ENCODE measurements at regions not wholly inside any gene's neighbourhood (a gene's known extent, or its start where the extent isn't known, plus 50 kb on each side); places are given as distances from the start of the nearest gene placed in this dataset.
"Not testable (repeated sequence)": the region's sequence is repeated elsewhere in the genome, so short reads cannot be mapped to it uniquely, and the experiment has no call there.

DNA sequence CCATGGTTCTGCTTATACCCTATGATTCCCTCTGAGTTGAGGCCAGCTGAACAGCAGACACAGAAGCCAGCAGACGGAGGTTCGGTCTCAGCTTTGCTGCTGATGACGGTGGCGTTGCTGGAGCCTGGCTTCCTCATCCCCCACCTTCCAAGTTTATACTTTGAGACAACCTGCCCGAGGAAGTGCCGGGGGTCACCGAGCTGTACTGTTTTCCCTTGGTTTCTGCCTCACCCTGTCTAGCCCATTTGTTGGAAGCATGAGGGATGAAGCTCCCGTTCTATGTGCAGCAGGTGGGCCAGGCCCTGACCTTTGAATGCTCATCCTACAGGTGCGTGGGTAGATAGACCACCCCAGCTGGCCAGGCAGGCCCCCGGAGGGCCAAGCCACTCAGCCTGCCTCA is 117.3 kb downstream of the MYCN start:
- no peak overlapping the region for H3K4me3 Mint-ChIP-seq
- TF ChIP-seq, protein P1, sequence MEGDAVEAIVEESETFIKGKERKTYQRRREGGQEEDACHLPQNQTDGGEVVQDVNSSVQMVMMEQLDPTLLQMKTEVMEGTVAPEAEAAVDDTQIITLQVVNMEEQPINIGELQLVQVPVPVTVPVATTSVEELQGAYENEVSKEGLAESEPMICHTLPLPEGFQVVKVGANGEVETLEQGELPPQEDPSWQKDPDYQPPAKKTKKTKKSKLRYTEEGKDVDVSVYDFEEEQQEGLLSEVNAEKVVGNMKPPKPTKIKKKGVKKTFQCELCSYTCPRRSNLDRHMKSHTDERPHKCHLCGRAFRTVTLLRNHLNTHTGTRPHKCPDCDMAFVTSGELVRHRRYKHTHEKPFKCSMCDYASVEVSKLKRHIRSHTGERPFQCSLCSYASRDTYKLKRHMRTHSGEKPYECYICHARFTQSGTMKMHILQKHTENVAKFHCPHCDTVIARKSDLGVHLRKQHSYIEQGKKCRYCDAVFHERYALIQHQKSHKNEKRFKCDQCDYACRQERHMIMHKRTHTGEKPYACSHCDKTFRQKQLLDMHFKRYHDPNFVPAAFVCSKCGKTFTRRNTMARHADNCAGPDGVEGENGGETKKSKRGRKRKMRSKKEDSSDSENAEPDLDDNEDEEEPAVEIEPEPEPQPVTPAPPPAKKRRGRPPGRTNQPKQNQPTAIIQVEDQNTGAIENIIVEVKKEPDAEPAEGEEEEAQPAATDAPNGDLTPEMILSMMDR (IDR thresholded peaks at IDR 0.05) = no peak
- CTCF ChIA-PET = no interaction called here
- H3K9me3 ChIP-seq (ENCODE audit: control insufficient read depth in 1 of 2, insufficient read depth in 1 of 2, low read length in 2 of 2) = peaks cover 3 to 10% of the 10 kb centered on the region in 2 experiments
- peaks cover 3% of the 10 kb centered on the region for H3K4me1 ChIP-seq (ENCODE audit: insufficient read depth, low read length)
- H3K27me3 Mint-ChIP-seq = no peaks in the 10 kb centered on the region
- H3K27ac ChIP-seq (ENCODE audit: low read depth in 1 of 2, low read length in 2 of 2) = no peak overlapping the region
- POLR2A ChIA-PET = no interaction called here
- H3K4me1 Mint-ChIP-seq (ENCODE audit: low read depth) = peaks cover 8% of the 10 kb centered on the region
- no peak for ATAC-seq (ENCODE audit: poor library complexity)
- H3K4me3 ChIP-seq (ENCODE audit: low read length) = no peak overlapping the region
- no peaks in the 10 kb centered on the region for H3K27me3 ChIP-seq (ENCODE audit: control insufficient read depth in 1 of 2, insufficient read depth in 2 of 2, low read length in 2 of 2)
- peaks cover 2% of the 10 kb centered on the region for H3K9me3 Mint-ChIP-seq
- H3K27ac Mint-ChIP-seq = no peak overlapping the region
- DNase-seq = no peak
- intact Hi-C loops (cut with DNase I, micrococcal nuclease) = no loop called here
- H3K36me3 ChIP-seq (ENCODE audit: insufficient read depth, low read length) = no peaks in the 10 kb centered on the region
- no peaks in the 10 kb centered on the region for H3K36me3 Mint-ChIP-seq (ENCODE audit: low read depth)

DNA sequence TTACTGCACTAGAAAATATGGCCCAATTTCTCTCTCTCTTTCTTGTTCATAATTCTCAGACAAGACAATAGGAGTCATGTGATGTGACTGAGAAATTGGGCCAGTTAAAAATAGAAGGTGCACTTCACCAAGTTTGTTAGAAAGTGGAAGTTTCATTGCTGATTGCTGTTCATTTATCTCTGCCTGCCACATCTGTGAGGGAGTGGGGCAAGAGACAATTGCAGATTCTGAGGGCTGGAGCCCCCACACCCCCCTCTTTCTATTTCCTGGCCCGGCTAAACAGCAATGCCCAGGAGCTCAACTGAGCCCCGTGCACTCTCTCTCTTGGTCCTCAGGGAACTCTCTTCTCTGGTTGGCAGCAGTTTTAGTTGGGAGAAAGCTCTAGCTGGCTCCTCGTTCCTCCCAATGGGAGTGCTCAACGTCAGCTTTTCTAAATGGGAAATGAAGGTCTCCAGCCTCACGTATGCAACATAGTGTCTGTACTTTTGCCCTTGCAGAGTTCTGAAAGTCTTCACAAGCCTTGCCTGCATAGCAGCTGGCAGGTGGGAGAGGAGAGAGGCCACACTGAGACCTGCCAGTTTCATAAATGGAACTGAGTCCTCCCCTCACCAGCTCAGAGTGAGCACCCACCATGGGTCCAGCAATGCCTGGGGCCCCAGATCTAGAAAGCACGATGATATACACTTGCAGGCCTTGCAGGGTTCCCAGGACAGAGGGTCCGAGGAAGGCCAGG is 115.7 kb downstream of the MYCN start:
- Histone ChIP-seq H3K4me3 (ENCODE audit: low read length) (no peak overlapping the region), H3K27ac (ENCODE audit: low read depth in 1 of 2, low read length in 2 of 2) (no peak overlapping the region), H3K27me3 (ENCODE audit: control insufficient read depth in 1 of 2, insufficient read depth in 2 of 2, low read length in 2 of 2) (no peaks in the 10 kb centered on the region), H3K9me3 (ENCODE audit: control insufficient read depth in 1 of 2, insufficient read depth in 1 of 2, low read length in 2 of 2) (peaks cover 0 to 10% of the 10 kb centered on the region in 2 experiments), H3K36me3 (ENCODE audit: insufficient read depth, low read length) (no peaks in the 10 kb centered on the region), H3K4me1 (ENCODE audit: insufficient read depth, low read length) (peaks cover 3% of the 10 kb centered on the region)
- CTCF ChIA-PET = no interaction called here
- H3K36me3 Mint-ChIP-seq (ENCODE audit: low read depth) = no peaks in the 10 kb centered on the region
- no peak overlapping the region for H3K4me3 Mint-ChIP-seq
- ATAC-seq (ENCODE audit: poor library complexity) (no peak), DNase-seq (no peak)
- no peaks in the 10 kb centered on the region for H3K27me3 Mint-ChIP-seq
- POLR2A ChIA-PET = no interaction called here
- TF ChIP-seq, protein P1 (IDR thresholded peaks at IDR 0.05) = no peak
- no peaks in the 10 kb centered on the region for H3K9me3 Mint-ChIP-seq
- peaks cover 8% of the 10 kb centered on the region for H3K4me1 Mint-ChIP-seq (ENCODE audit: low read depth)
- no peak overlapping the region for H3K27ac Mint-ChIP-seq
- intact Hi-C loops (cut with DNase I, micrococcal nuclease) = no loop called here

DNA sequence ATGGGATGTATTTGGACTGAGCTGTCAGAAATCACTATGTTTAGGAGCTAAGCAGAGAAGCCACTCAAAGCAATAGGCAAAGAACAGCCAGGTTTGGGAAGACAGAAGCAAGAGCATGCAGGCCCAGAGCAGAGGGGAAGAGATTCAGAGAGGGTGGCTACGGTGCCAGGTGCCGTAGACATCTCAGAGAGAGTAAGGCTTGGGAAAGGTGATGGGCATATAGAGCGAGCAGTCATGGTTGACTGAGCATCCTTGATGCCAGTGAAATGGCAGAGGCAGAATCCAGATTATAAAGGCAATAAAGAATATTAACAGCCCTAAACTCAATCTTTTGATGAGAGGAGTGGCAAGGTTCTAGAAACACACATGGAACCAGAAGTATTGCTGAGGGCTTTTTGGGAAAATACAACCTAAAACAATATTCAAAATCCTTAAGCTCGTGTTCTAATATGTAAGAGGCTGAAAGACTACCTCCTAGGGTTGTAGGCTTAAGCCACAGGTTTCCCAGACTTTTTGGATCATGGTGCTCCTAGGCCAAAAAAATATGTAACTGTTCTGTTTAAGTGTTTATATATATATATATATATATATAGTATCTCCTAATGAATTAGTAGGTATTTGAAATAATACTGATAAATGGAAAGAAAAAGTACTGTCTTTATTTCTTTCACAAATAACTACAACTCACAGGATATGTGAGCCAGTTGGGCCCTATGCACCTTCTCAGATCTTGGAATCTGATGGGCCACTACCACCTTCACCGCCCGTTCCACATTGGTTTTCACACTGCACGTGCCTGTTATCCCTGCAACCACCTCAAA is 113.3 kb downstream of the MYCN start:
- no peaks in the 10 kb centered on the region for H3K9me3 Mint-ChIP-seq

DNA sequence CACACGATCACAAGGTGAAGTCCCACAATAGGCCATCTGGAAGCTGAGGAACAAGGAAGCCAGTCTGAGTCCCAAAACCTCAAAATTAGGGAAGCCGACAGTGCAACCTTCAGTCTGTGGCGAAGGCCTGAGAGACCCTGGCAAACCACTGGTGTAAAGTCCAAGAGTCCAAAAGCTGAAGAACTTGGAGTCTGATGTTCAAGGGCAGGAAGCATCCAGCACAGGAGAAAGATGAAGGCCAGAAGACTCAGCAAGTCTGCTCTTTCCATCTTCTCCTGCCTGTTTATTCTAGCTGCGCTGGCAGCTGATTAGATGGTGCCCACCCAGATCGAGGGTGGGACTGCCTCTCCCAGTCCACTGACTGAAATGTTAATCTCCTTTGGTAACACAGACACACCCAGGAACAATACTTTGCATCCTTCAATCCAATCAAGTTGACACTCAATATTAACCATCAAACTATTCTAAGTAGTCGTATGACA is 112.3 kb downstream of the MYCN start:
- POLR2A ChIA-PET; H3K27me3 Mint-ChIP-seq; H3K27ac Mint-ChIP-seq; intact Hi-C loops (cut with DNase I, micrococcal nuclease); H3K4me3 ChIP-seq (ENCODE audit: low read length); H3K9me3 Mint-ChIP-seq; H3K9me3 ChIP-seq (ENCODE audit: control insufficient read depth in 1 of 2, insufficient read depth in 1 of 2, low read length in 2 of 2); H3K27me3 ChIP-seq (ENCODE audit: control insufficient read depth in 1 of 2, insufficient read depth in 2 of 2, low read length in 2 of 2); H3K4me1 Mint-ChIP-seq (ENCODE audit: low read depth); H3K4me1 ChIP-seq (ENCODE audit: insufficient read depth, low read length); H3K4me3 Mint-ChIP-seq; DNase-seq; CTCF ChIA-PET; H3K27ac ChIP-seq (ENCODE audit: low read depth in 1 of 2, low read length in 2 of 2); ATAC-seq (ENCODE audit: poor library complexity); H3K36me3 ChIP-seq (ENCODE audit: insufficient read depth, low read length); H3K36me3 Mint-ChIP-seq (ENCODE audit: low read depth): not testable (repeated sequence)

More for the DNA sequence above, 113.3 kb downstream of the MYCN start:
- peaks cover 0 to 10% of the 10 kb centered on the region in 2 experiments for H3K9me3 ChIP-seq (ENCODE audit: control insufficient read depth in 1 of 2, insufficient read depth in 1 of 2, low read length in 2 of 2)
- ATAC-seq (ENCODE audit: poor library complexity) (no peak), DNase-seq (no peak)
- H3K4me1 Mint-ChIP-seq (ENCODE audit: low read depth) = peaks cover 8% of the 10 kb centered on the region
- H3K27ac Mint-ChIP-seq = no peak overlapping the region
- H3K27ac ChIP-seq (ENCODE audit: low read depth in 1 of 2, low read length in 2 of 2) = no peak overlapping the region
- H3K27me3 ChIP-seq (ENCODE audit: control insufficient read depth in 1 of 2, insufficient read depth in 2 of 2, low read length in 2 of 2) = no peaks in the 10 kb centered on the region
- no peaks in the 10 kb centered on the region for H3K36me3 ChIP-seq (ENCODE audit: insufficient read depth, low read length)
- H3K27me3 Mint-ChIP-seq = no peaks in the 10 kb centered on the region
- peaks cover 3% of the 10 kb centered on the region for H3K4me1 ChIP-seq (ENCODE audit: insufficient read depth, low read length)
- H3K4me3 ChIP-seq (ENCODE audit: low read length) = no peak overlapping the region
- H3K36me3 Mint-ChIP-seq (ENCODE audit: low read depth) = no peaks in the 10 kb centered on the region
- ChIA-PET POLR2A (no interaction called here), CTCF (no interaction called here)
- TF ChIP-seq, protein P1 (IDR thresholded peaks at IDR 0.05) = no peak
- intact Hi-C loops (cut with DNase I, micrococcal nuclease) = no loop called here
- no peak overlapping the region for H3K4me3 Mint-ChIP-seq
